Panc1 (cell line): ENCODE measurements at regions not wholly inside any gene's neighbourhood (a gene's known extent, or its start where the extent isn't known, plus 50 kb on each side); places are given as distances from the start of the nearest gene placed in this dataset.

Experiments
- POLR2AphosphoS5 ChIP-seq: IDR thresholded peaks from 2 replicates; pipeline ENCODE4 v1.6.1; 2012; ENCODE audit warnings: mild to moderate bottlenecking, low read depth, low read length, moderate library complexity
- TF ChIP-seq, protein P1 (sequence below): fragments of 450-650 bp; IDR thresholded peaks from 2 replicates; pipeline ENCODE4 v1.5.1; 2017; ENCODE audit warnings: mild to moderate bottlenecking
- TF ChIP-seq, protein P2 (sequence below), 2 experiments: IDR thresholded peaks; 2 replicates each; pipeline ENCODE4 v1.6.1; 2011 to 2012; ENCODE audit warnings: low read depth in 2 of 2, control low read depth in 1 of 2, low read length in 1 of 2, mild to moderate bottlenecking in 1 of 2, moderate library complexity in 1 of 2; ENCODE audit not compliant: insufficient read depth in 1 of 2

GRCh38 chr3:162780313-162780712 lies 1283.7 kb downstream of the OTOL1 start:
- TF ChIP-seq, protein P1, sequence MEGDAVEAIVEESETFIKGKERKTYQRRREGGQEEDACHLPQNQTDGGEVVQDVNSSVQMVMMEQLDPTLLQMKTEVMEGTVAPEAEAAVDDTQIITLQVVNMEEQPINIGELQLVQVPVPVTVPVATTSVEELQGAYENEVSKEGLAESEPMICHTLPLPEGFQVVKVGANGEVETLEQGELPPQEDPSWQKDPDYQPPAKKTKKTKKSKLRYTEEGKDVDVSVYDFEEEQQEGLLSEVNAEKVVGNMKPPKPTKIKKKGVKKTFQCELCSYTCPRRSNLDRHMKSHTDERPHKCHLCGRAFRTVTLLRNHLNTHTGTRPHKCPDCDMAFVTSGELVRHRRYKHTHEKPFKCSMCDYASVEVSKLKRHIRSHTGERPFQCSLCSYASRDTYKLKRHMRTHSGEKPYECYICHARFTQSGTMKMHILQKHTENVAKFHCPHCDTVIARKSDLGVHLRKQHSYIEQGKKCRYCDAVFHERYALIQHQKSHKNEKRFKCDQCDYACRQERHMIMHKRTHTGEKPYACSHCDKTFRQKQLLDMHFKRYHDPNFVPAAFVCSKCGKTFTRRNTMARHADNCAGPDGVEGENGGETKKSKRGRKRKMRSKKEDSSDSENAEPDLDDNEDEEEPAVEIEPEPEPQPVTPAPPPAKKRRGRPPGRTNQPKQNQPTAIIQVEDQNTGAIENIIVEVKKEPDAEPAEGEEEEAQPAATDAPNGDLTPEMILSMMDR: no peak
- TF ChIP-seq POLR2AphosphoS5: no peak
- TF ChIP-seq, protein P2, sequence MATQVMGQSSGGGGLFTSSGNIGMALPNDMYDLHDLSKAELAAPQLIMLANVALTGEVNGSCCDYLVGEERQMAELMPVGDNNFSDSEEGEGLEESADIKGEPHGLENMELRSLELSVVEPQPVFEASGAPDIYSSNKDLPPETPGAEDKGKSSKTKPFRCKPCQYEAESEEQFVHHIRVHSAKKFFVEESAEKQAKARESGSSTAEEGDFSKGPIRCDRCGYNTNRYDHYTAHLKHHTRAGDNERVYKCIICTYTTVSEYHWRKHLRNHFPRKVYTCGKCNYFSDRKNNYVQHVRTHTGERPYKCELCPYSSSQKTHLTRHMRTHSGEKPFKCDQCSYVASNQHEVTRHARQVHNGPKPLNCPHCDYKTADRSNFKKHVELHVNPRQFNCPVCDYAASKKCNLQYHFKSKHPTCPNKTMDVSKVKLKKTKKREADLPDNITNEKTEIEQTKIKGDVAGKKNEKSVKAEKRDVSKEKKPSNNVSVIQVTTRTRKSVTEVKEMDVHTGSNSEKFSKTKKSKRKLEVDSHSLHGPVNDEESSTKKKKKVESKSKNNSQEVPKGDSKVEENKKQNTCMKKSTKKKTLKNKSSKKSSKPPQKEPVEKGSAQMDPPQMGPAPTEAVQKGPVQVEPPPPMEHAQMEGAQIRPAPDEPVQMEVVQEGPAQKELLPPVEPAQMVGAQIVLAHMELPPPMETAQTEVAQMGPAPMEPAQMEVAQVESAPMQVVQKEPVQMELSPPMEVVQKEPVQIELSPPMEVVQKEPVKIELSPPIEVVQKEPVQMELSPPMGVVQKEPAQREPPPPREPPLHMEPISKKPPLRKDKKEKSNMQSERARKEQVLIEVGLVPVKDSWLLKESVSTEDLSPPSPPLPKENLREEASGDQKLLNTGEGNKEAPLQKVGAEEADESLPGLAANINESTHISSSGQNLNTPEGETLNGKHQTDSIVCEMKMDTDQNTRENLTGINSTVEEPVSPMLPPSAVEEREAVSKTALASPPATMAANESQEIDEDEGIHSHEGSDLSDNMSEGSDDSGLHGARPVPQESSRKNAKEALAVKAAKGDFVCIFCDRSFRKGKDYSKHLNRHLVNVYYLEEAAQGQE (IDR thresholded peaks at IDR 0.05; ENCODE audit: insufficient read depth in 1 of 2, low read depth in 2 of 2, low read length in 1 of 2): no peak
